SH-SY5Y (cell line): ENCODE measurements at regions not wholly inside any gene's neighbourhood (a gene's known extent, or its start where the extent isn't known, plus 50 kb on each side); places are given as distances from the start of the nearest gene placed in this dataset.

ENCODE experiments used
- GATA2 ChIP-seq: IDR thresholded peaks from 2 replicates; pipeline ENCODE4 v1.6.1; 2011; ENCODE audit warnings: mild to moderate bottlenecking, low read depth, low read length
- GATA3 ChIP-seq: IDR thresholded peaks from 2 replicates; pipeline ENCODE4 v1.6.1; 2011; ENCODE audit warnings: low read depth, mild to moderate bottlenecking, low read length, moderate library complexity

DNA sequence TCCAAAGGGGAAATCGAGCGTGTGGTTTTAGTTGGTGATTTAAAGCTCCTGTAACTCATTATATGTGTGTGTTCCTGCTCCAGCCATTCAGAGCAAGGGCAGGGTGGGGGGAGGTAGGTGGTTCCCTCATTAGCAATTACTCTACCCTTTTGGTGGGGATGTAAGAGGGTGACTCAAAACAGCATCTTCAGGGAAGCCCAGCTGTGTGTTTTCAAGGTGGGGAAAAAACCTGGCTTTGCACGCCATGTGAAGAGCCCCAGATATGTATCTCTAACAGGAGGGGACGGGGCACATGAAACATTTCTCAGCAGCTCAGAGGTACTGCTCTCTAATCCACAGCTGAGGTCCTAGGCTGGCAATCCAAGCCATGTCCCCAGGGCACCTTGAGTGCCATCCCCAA, 241.3 kb upstream of the ZFHX3 start:
- TF ChIP-seq GATA2 (no peak), GATA3 (no peak)
